Medulla oblongata (tissue), 1 donor: ENCODE measurements at regions not wholly inside any gene's neighbourhood (a gene's known extent, or its start where the extent isn't known, plus 50 kb on each side); places are given as distances from the start of the nearest gene placed in this dataset.
"Not testable (repeated sequence)": the region's sequence is repeated elsewhere in the genome, so short reads cannot be mapped to it uniquely, and the experiment has no call there.

Experiments
- DNase-seq: peaks from one replicate; pipeline ENCODE4 v3.0.0-alpha.2; 2015; ENCODE audit errors: extremely low spot score

DNA sequence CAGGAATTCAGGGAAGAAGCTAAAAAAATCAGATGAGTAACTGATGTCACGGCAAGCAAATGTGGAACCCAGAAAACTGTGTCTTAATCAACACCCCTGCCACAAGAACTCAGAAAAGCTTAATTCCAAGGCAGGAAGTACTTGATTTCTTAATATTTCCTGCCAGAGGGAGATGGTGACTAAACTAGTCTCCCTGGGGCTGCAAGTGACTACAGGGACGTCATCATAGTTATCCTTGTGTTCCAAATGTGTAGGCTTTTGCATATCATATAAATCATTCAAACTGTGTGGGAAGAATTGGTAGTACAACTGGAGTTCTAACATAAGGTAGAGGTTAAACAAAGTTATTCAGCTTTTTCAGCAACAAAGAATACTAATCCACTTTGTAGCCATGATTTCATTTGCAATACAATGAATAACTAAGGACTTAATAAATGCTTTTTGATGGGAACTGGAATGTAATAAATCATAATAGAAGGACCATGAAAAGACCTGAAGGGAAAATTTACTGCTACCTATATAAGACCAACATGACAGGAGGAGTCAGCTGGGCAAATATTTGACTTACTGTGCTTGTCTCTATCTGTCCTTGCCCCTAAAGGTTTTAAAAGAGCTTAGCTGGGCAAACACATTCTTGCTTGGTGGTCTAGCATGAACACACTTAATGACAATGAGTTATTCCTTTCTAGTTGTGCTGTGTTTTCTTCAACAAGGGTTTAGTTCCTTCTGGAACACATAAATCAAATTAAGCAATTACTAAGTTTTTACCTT lies 76.0 kb upstream of the NECTIN3 start:
- no peak for DNase-seq

DNA sequence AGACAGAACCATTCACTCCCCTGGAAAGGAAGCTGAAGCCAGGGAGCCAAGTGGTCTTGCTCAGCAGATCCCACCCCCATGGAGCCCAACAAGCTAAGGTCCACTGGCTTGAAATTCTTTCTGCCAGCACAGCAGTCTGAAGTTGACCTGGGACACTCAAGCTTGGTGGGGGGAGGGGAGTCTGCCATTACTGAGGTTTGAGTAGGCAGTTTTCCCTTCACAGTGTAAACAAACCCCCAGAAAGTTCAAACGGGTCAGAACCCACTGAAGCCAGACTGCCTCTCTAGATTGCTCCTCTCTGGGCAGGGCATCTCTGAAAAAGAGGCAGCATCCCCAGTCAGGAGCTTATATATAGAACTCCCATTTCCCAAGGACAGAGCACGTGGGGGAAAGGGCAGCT lies 72.8 kb upstream of the NECTIN3 start:
- DNase-seq, result not testable (repeated sequence)

- DNase-seq, result not testable (repeated sequence)
Measured at GRCh38 chr3:111006485-111006884, 65.1 kb upstream of the NECTIN3 start.

GRCh38 chr3:111012388-111013248 lies 59.0 kb upstream of the NECTIN3 start:
- no peak for DNase-seq
